ENCODE measurements at regions not wholly inside any gene's neighbourhood (a gene's known extent, or its start where the extent isn't known, plus 50 kb on each side); places are given as distances from the start of the nearest gene placed in this dataset.
"Not testable (repeated sequence)": the region's sequence is repeated elsewhere in the genome, so short reads cannot be mapped to it uniquely, and the experiment has no call there.

DNA sequence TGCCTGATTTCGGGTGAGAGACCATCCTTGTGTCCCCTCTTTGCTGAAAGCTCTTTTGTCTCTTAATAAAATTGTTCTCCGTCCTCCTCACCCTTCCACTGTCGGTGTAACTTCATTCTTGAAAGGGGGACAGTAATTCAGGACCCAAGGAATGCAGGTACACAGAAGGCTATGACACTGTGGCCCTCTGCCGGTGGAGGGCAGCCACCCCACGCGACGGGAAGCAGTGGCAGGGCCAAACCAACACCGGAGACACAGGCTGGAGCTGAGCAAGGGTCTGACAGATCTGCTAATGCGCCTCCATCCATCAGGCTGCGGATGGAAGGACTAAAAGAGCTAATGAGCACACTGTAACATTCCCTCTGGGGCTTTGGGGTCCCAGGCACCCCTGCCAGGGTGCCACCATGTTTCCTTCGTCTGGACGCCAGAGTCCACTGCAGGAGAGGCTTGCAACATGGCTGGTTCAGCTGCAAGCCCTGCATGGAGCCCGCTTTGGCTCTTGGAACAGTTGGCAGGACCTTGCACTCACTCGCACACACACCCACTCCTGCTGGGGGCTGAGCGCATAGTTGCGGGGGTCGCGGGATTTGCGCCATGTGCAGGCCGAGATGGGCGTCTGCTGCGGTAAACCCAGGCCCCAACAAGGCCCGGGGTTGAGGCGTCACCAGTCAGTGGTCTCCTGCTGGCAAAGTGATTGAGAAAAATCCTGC lies 544.1 kb upstream of the CDH7 start:
- Histone ChIP-seq H3K4me1 (no peaks in the 10 kb centered on the region), H3K9me3 (no peaks in the 10 kb centered on the region), H3K4me3 (no peak overlapping the region), H3K27ac (no peak overlapping the region), H3K27me3 (no peaks in the 10 kb centered on the region), H3K36me3 (no peaks in the 10 kb centered on the region)
- DNase-seq = no peak
- WGBS, 2 donors = 86 to 90% methylated on average over 24 of the region's 24 CpGs
- TF ChIP-seq EP300 (IDR thresholded peaks at IDR 0.05) (no peak), POLR2A (IDR thresholded peaks at IDR 0.05) (no peak), POLR2AphosphoS5 (IDR thresholded peaks at IDR 0.05) (no peak)
- TF ChIP-seq, protein P1, sequence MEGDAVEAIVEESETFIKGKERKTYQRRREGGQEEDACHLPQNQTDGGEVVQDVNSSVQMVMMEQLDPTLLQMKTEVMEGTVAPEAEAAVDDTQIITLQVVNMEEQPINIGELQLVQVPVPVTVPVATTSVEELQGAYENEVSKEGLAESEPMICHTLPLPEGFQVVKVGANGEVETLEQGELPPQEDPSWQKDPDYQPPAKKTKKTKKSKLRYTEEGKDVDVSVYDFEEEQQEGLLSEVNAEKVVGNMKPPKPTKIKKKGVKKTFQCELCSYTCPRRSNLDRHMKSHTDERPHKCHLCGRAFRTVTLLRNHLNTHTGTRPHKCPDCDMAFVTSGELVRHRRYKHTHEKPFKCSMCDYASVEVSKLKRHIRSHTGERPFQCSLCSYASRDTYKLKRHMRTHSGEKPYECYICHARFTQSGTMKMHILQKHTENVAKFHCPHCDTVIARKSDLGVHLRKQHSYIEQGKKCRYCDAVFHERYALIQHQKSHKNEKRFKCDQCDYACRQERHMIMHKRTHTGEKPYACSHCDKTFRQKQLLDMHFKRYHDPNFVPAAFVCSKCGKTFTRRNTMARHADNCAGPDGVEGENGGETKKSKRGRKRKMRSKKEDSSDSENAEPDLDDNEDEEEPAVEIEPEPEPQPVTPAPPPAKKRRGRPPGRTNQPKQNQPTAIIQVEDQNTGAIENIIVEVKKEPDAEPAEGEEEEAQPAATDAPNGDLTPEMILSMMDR (IDR thresholded peaks at IDR 0.05) = no peak
- intact Hi-C loops (cut with DNase I) = no loop called here

DNA sequence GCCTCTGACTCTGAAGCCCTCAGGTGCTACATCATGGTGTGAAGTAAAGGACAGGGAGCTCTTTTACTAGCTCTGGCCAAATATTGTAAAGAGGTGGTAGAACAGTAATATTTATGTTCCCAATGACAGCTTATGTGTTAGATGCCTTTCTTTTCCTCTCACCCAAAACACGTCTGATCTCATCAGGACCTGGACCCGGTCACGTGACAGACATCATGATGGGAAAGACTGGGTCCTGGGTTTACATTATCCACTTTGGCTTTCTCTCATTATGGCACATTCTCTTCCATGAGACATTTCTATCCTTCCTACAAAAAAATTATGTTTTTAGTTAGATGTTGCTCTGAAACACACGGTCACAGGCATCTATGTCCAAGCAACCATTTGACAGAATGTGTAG lies 548.7 kb upstream of the CDH7 start:
- 82% methylated on average over 4 of the region's 4 CpGs for WGBS, 2 donors
- intact Hi-C loops (cut with DNase I) = no loop called here
- no peak for DNase-seq

DNA sequence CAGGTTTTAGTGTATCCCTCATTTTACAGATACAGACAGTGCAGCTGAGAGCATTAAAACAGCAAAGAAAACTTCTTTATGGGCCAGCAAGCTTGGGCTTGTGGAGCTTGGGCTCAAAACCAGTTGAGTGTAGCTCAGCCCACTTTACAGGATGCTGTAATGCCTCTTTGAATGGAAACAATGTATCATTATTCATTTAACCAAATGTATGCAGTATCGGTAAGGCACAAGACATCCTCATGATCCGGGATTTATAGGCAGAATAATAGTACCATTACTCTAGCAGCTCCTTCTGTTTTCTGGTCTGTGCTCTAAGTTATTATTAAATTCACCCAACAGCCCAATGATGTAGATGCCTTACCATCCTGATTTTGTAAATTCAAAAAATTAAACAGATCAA lies 575.1 kb upstream of the CDH7 start:
- Histone ChIP-seq H3K27me3 (no peaks in the 10 kb centered on the region), H3K9me3 (peaks cover 0 to 4% (median 0%) of the 10 kb centered on the region in 4 donors), H3K36me3 (no peaks in the 10 kb centered on the region), H3K4me1 (no peaks in the 10 kb centered on the region), H3K4me3 (no peak overlapping the region), H3K27ac (no peak overlapping the region)
- no peak for DNase-seq
- intact Hi-C loops (cut with DNase I) = no loop called here
- 89 to 92% methylated on average over 2 of the region's 2 CpGs for WGBS, 2 donors
- TF ChIP-seq, protein P1 (IDR thresholded peaks at IDR 0.05) = no peak
- no peak for TF ChIP-seq POLR2AphosphoS5 (IDR thresholded peaks at IDR 0.05)
- TF ChIP-seq POLR2A (IDR thresholded peaks at IDR 0.05) = no peak
- no peak for TF ChIP-seq EP300 (IDR thresholded peaks at IDR 0.05)

More for the DNA sequence above, 548.7 kb upstream of the CDH7 start:
- H3K4me3 ChIP-seq = no peak overlapping the region
- H3K36me3 ChIP-seq = no peaks in the 10 kb centered on the region
- H3K27me3 ChIP-seq = no peaks in the 10 kb centered on the region
- H3K9me3 ChIP-seq = no peaks in the 10 kb centered on the region
- TF ChIP-seq POLR2AphosphoS5 (IDR thresholded peaks at IDR 0.05) = no peak
- TF ChIP-seq EP300 (IDR thresholded peaks at IDR 0.05) = no peak
- TF ChIP-seq, protein P1 (IDR thresholded peaks at IDR 0.05) = no peak
- TF ChIP-seq POLR2A (IDR thresholded peaks at IDR 0.05) = no peak
- H3K4me1 ChIP-seq = no peaks in the 10 kb centered on the region
- H3K27ac ChIP-seq = no peak overlapping the region

DNA sequence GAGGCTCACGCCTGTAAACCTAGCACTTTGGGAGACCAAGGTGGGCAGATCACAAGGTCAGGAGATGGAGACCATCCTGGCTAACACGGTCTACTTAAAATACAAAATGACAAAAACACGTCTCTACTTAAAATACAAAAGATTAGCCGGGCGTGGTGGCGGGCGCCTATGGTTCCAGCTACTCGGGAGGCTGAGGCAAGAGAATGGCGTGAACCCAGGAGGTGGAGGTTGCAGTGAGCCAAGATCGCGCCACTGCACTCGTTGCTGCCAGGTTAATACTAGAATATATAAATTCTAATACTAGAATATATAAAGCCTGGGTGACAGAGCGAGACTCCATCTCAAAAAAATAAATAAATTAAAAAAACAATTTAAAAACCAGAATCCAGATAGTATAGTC lies 588.7 kb upstream of the CDH7 start:
- H3K27ac ChIP-seq; H3K27me3 ChIP-seq; H3K4me1 ChIP-seq; H3K4me3 ChIP-seq; DNase-seq; H3K36me3 ChIP-seq; H3K9me3 ChIP-seq; intact Hi-C loops (cut with DNase I): not testable (repeated sequence)
- 93 to 95% methylated on average over 13 of the region's 13 CpGs for WGBS, 2 donors

DNA sequence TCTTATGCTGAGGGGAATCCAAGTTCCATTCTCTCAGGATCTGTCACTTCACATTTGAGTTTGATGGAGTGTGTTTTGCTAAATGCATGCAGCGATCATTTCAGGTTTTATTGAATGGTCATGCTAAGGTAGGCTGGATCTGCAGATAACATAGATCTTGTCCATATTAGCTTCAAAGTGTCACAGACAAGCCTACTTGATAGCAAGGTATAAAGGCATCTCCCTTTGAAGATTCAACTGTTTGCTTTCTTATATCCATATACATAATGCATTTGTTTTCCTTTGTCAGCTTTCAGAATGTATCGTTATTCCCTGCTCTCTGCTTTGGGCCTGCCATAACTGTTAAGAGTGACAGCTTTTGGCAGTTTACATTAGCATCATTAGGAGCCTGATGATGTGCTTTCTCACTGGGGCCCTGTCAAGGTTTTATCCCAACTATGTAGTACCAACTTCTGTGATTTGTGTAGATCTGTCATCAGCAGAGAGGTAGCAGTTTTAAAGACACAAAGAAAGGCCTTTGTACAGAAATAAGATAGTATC lies 604.3 kb upstream of the CDH7 start:
- H3K36me3 ChIP-seq = no peaks in the 10 kb centered on the region
- no peak overlapping the region for H3K27ac ChIP-seq
- DNase-seq = no peak
- 74 to 77% methylated on average over 2 of the region's 2 CpGs for WGBS, 2 donors
- no peaks in the 10 kb centered on the region for H3K9me3 ChIP-seq
- no peaks in the 10 kb centered on the region for H3K4me1 ChIP-seq
- intact Hi-C loops (cut with DNase I) = no loop called here
- H3K27me3 ChIP-seq = no peaks in the 10 kb centered on the region
- TF ChIP-seq EP300 (IDR thresholded peaks at IDR 0.05) = no peak
- TF ChIP-seq POLR2AphosphoS5 (IDR thresholded peaks at IDR 0.05) = no peak
- TF ChIP-seq POLR2A (IDR thresholded peaks at IDR 0.05) = no peak
- TF ChIP-seq, protein P1 (IDR thresholded peaks at IDR 0.05) = no peak
- no peak overlapping the region for H3K4me3 ChIP-seq
